Esophagus muscularis mucosa (tissue), 4 donors: ENCODE measurements at regions not wholly inside any gene's neighbourhood (a gene's known extent, or its start where the extent isn't known, plus 50 kb on each side); places are given as distances from the start of the nearest gene placed in this dataset.

ENCODE experiments used
- DNase-seq: peaks from one replicate; pipeline ENCODE4 v3.0.0-alpha.2; 2017; ENCODE audit errors: extremely low spot score
- H3K27ac ChIP-seq, 4 donors: fragments of 200-600 bp; sonication (generic); replicated peaks in 1 of 4; 1 replicate in 3 of 4; 2 replicates in 1 of 4; pipeline ENCODE4 v1.5.1; 2016 to 2019; ENCODE audit warnings: mild to moderate bottlenecking in 1 of 4
- H3K27me3 ChIP-seq, 4 donors: fragments of 200-600 bp; sonication (generic); one replicate each; pipeline versions ENCODE4 v1.5.1 to v1.6.0; 2016 to 2019
- H3K36me3 ChIP-seq, 4 donors: fragments of 200-600 bp; sonication (generic); one replicate each; pipeline ENCODE4 v1.5.1; 2016 to 2019
- H3K4me1 ChIP-seq, 4 donors: fragments of 200-600 bp; sonication (generic); one replicate each; pipeline ENCODE4 v1.5.1; 2016 to 2019
- H3K4me3 ChIP-seq, 4 donors: fragments of 200-600 bp; sonication (generic); 1 replicate in 2 of 4; 2 replicates in 2 of 4; pipeline ENCODE4 v1.5.1; 2016 to 2019; ENCODE audit warnings: mild to moderate bottlenecking in 4 of 4, moderate library complexity in 1 of 4
- H3K9me3 ChIP-seq, 4 donors: fragments of 200-600 bp; sonication (generic); 1 replicate in 3 of 4; 2 replicates in 1 of 4; pipeline ENCODE4 v1.5.1; 2016 to 2019
- CTCF ChIP-seq, 3 experiments: fragments of 200-600 bp in 2 of 3; fragments of 450-650 bp in 1 of 3; sonication (generic) in 2 of 3; IDR thresholded peaks; one replicate each; pipeline ENCODE4 v1.5.1; 2017 to 2019; ENCODE audit warnings: antibody characterized with exemption in 3 of 3, mild to moderate bottlenecking in 2 of 3, moderate library complexity in 1 of 3
- EP300 ChIP-seq: sonication (generic); formaldehyde crosslinking; IDR thresholded peaks from one replicate; pipeline ENCODE4 v1.6.1; 2017; ENCODE audit warnings: antibody characterized with exemption
- POLR2A ChIP-seq: fragments of 450-650 bp; IDR thresholded peaks from one replicate; pipeline ENCODE4 v1.6.1; 2017; ENCODE audit warnings: antibody characterized with exemption, moderate library complexity, mild to moderate bottlenecking, low read depth
- POLR2AphosphoS5 ChIP-seq, 2 donors: sonication (generic); formaldehyde crosslinking; IDR thresholded peaks; one replicate each; pipeline ENCODE4 v1.6.1; 2017; ENCODE audit warnings: antibody characterized with exemption in 2 of 2
- WGBS: methylation state at CpG from one replicate; pipeline ENCODE4 v1.1.5; 2018; 5-methylcytosine and 5-hydroxymethylcytosine counted together
- intact Hi-C: fragments of 100-400 bp; cut with DNase I; formaldehyde crosslinking; loops from one replicate; pipeline ENCODE4 v1.15.1; 2023

- 90% methylated on average over 3 of the region's 3 CpGs for WGBS
- intact Hi-C loops = no loop called here
- Histone ChIP-seq H3K27me3 (peaks cover 0 to 17% (median 2%) of the 10 kb centered on the region in 4 donors), H3K27ac (no peak overlapping the region), H3K4me1 (no peaks in the 10 kb centered on the region), H3K36me3 (no peaks in the 10 kb centered on the region), H3K4me3 (no peak overlapping the region), H3K9me3 (no peaks in the 10 kb centered on the region)
- TF ChIP-seq POLR2AphosphoS5 (IDR thresholded peaks at IDR 0.05) (no peak), CTCF (IDR thresholded peaks at IDR 0.05) (no peak), EP300 (no peak), POLR2A (no peak)
- no peak for DNase-seq
These were observed 261.2 kb downstream of the BCL11A start for GRCh38 chr2:60292242-60292641.

DNA sequence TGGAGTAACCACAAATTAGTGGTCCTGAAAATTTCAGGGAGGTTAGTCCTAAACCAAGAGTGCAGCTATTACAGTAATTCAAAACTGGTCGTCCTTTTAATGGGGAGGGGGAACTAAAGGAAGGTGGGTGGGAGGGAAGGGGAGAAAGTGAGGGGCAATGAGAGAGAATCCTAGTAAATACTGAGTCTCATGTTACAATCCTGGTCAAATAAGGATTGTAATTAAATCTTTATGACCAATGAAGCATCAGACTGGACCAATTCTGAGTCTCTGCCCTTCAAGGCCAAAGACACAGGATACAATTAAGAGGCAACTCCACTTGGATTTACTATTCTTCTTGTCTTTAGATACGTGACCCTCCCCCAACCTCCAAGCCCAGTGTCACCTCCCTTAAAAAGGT is 262.9 kb downstream of the BCL11A start:
- TF ChIP-seq CTCF (IDR thresholded peaks at IDR 0.05) (no peak), EP300 (no peak), POLR2A (no peak), POLR2AphosphoS5 (IDR thresholded peaks at IDR 0.05) (no peak)
- 50% methylated on average over 2 of the region's 2 CpGs for WGBS

DNA sequence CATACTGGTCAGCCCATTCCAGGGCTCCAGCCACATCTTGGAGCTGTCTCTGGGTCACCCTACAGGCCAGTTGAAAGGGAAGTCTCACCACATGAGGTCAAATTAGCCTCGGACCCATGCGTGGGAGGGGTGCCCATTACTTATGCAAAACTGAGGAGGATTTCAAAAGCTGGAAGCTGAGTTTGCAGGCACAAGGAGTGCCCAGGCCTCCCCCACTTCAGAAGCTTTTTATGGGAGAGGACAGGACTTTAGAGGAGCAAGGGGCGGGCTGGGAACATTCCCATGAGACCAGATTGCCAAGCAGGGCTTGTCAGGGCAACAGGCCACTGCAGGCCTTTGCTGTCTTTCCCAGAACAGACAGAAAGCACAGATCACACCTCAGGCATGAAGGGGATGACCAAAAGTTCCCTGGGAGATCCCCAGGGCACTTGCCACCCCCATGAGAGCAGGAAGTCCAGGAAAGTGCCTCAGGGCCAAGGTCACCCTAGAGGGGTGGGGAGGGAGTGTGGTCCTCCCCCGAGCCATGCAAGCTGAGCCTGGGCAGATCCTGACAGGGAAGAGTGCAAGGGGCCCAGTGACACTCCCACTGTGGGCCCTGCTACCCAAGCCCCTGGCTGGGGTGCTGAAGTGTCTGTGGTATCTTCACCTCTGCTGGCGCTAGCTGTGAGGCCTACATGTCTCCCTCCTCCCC is 267.7 kb downstream of the BCL11A start:
- H3K36me3 ChIP-seq = no peaks in the 10 kb centered on the region
- H3K4me1 ChIP-seq = no peaks in the 10 kb centered on the region
- 77% methylated on average over 4 of the region's 5 CpGs for WGBS
- no peak overlapping the region for H3K4me3 ChIP-seq
- peaks cover 0 to 4% (median 0%) of the 10 kb centered on the region in 4 donors for H3K27me3 ChIP-seq
- no peak for DNase-seq
- TF ChIP-seq CTCF (IDR thresholded peaks at IDR 0.05) = no peak
- no peak for TF ChIP-seq POLR2A
- no peak for TF ChIP-seq EP300
- no peak for TF ChIP-seq POLR2AphosphoS5 (IDR thresholded peaks at IDR 0.05)
- no peaks in the 10 kb centered on the region for H3K9me3 ChIP-seq
- no peak overlapping the region for H3K27ac ChIP-seq
- intact Hi-C loops = no loop called here

More for the DNA sequence above, 262.9 kb downstream of the BCL11A start:
- Histone ChIP-seq H3K36me3 (no peaks in the 10 kb centered on the region), H3K4me1 (no peaks in the 10 kb centered on the region), H3K27me3 (peaks cover 0 to 4% (median 2%) of the 10 kb centered on the region in 4 donors), H3K9me3 (no peaks in the 10 kb centered on the region), H3K27ac (no peak overlapping the region), H3K4me3 (no peak overlapping the region)
- DNase-seq = no peak
- intact Hi-C loops = no loop called here

DNA sequence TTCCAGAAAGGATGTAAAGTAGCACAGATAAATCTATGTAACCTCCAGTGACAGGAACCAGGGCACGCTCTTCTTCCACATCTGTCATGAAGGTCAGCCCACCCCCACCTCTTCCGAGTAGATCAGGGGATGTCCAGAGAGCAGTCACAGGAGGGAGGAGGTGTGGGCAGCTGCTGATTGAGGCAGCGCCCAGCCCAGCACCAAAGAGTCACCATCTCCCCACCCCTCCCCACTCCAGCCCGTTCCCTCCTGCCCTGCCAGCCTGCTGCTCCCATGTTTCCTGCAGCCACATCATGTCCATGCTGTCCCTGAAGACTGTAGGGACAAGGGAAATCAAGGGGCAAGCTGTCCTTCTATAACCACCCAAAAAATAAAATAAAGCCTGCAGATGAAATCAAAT is 269.8 kb downstream of the BCL11A start:
- H3K9me3 ChIP-seq = no peaks in the 10 kb centered on the region

GRCh38 chr2:60282886-60283285 is 270.6 kb downstream of the BCL11A start:
- no peak overlapping the region for H3K4me3 ChIP-seq
- no peak for DNase-seq
- H3K27me3 ChIP-seq = peaks cover 0 to 1% (median 0%) of the 10 kb centered on the region in 4 donors
- TF ChIP-seq POLR2AphosphoS5 (IDR thresholded peaks at IDR 0.05) (no peak), CTCF (IDR thresholded peaks at IDR 0.05) (no peak), EP300 (no peak), POLR2A (no peak)
- H3K36me3 ChIP-seq = no peaks in the 10 kb centered on the region
- H3K4me1 ChIP-seq = no peaks in the 10 kb centered on the region
- no peaks in the 10 kb centered on the region for H3K9me3 ChIP-seq
- intact Hi-C loops = no loop called here
- no peak overlapping the region for H3K27ac ChIP-seq

More for the DNA sequence above, 269.8 kb downstream of the BCL11A start:
- no peak overlapping the region for H3K4me3 ChIP-seq
- no peaks in the 10 kb centered on the region for H3K4me1 ChIP-seq
- intact Hi-C loops = no loop called here
- no peak for TF ChIP-seq POLR2AphosphoS5 (IDR thresholded peaks at IDR 0.05)
- TF ChIP-seq EP300 = no peak
- TF ChIP-seq POLR2A = no peak
- peaks cover 0 to 4% (median 0%) of the 10 kb centered on the region in 4 donors for H3K27me3 ChIP-seq
- DNase-seq = no peak
- no peaks in the 10 kb centered on the region for H3K36me3 ChIP-seq
- WGBS = 54% methylated on average over 3 of the region's 4 CpGs
- no peak overlapping the region for H3K27ac ChIP-seq
